ENCODE measurements at regions not wholly inside any gene's neighbourhood (a gene's known extent, or its start where the extent isn't known, plus 50 kb on each side); places are given as distances from the start of the nearest gene placed in this dataset.

- no peak for TF ChIP-seq CTCF (conservative IDR thresholded peaks at IDR 0.05; ENCODE audit: low read depth, low read length)
- TF ChIP-seq EZH2 (IDR thresholded peaks at IDR 0.05; ENCODE audit: borderline replicate concordance, low read depth, low read length, poor library complexity, severe bottlenecking), result no peak
Measured at GRCh38 chr13:84433024-84433423, 550.8 kb upstream of the SLITRK1 start.
